ENCODE measurements at regions not wholly inside any gene's neighbourhood (a gene's known extent, or its start where the extent isn't known, plus 50 kb on each side); places are given as distances from the start of the nearest gene placed in this dataset.

GRCh38 chr7:112678626-112679025 is 111.6 kb downstream of the TMEM168 start:
- TF ChIP-seq, protein P1, sequence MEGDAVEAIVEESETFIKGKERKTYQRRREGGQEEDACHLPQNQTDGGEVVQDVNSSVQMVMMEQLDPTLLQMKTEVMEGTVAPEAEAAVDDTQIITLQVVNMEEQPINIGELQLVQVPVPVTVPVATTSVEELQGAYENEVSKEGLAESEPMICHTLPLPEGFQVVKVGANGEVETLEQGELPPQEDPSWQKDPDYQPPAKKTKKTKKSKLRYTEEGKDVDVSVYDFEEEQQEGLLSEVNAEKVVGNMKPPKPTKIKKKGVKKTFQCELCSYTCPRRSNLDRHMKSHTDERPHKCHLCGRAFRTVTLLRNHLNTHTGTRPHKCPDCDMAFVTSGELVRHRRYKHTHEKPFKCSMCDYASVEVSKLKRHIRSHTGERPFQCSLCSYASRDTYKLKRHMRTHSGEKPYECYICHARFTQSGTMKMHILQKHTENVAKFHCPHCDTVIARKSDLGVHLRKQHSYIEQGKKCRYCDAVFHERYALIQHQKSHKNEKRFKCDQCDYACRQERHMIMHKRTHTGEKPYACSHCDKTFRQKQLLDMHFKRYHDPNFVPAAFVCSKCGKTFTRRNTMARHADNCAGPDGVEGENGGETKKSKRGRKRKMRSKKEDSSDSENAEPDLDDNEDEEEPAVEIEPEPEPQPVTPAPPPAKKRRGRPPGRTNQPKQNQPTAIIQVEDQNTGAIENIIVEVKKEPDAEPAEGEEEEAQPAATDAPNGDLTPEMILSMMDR (IDR thresholded peaks at IDR 0.05) = no peak
- no peak for TF ChIP-seq POLR2A (IDR thresholded peaks at IDR 0.05)

Measured in lower leg skin (tissue), 3 donors.